NCI-H2029 treated with DMSO at 0.1 percent for 48 hours (cell line): ENCODE measurements at regions not wholly inside any gene's neighbourhood (a gene's known extent, or its start where the extent isn't known, plus 50 kb on each side); places are given as distances from the start of the nearest gene placed in this dataset.
"Not testable (repeated sequence)": the region's sequence is repeated elsewhere in the genome, so short reads cannot be mapped to it uniquely, and the experiment has no call there.

Experiments
- DNase-seq: peaks from one replicate; lab custom pipeline; 2025; lab: John Stamatoyannopoulos, UW

DNA sequence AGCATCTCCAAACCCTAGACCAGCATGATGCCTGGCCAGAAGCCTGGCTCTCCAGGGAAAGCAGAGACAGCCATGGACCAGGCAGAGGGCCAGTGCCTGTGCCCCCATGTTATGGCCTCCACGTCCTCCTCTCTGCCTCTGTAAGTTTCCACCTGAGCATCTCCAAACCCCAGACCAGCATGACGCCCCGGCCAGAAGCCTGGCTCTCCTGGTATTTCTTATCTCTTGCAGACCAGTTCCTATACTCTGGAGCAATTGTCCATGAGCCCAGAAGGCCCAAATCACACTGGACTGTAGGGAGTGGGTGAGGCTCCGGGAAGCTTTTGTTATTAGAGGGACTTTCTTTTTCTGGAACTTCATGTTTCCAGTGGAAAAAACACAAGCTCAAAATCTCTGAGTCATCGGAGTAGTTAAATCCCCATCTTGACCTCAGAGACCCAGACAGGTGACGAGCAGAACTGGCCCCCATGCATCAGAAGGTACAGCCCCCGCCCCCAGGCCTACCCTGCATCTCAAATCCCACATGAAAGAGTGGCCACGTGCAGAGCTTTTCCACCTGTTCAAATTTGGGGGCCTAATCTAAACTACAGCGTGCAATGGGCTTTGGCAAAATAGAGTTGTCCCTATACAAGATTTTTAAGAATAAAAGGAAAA, 110.2 kb upstream of the FOXQ1 start:
- no peak for DNase-seq

DNA sequence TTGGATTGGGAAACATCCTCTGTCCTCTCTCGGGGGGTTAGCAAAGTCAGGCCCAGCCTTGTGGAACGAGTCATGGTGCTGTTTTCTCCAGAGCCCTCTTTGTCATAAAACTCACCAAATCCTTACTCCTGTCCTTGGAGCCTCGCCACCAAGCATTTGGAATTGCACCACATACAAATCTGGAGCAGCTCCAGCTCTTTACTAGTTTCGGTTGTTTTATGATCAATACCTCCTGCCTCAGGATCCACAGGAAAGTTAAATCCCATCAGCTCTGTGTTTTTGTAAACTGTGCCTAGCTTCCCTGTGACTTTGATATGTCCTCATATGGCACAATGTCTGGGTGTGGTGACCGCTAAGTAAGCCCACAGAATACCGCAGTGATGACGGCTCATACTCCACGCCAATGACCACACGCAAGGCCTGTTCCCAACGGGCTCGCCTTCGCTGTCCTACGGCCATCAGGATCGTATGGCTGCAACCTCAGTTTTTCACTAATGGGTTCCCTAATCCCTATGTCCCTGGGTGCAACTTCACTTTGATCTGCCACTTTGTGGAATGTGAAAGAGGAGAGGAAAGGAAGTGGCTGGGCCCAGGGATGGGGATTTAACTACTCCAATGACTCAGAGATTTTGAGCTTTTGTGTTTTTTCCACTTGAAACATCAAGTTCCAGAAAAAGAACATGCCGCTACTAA, 111.3 kb upstream of the FOXQ1 start:
- DNase-seq: no peak

DNA sequence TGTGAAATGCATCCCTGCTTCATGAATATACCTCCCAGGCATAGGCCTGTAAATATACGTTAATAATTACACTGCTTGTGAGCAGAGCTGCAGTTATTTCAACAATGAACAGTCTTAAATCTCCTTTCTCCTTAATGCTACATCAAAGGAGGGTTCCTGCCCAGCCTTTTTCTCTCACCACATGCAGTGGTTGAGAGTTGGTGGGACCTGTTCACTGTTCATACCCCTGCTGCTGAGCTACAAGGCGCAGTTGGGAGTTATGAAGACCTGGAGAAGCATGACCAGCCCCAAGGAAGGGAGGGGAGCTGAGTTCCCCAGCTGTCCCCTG, 111.9 kb upstream of the FOXQ1 start:
- DNase-seq: no peak

DNA sequence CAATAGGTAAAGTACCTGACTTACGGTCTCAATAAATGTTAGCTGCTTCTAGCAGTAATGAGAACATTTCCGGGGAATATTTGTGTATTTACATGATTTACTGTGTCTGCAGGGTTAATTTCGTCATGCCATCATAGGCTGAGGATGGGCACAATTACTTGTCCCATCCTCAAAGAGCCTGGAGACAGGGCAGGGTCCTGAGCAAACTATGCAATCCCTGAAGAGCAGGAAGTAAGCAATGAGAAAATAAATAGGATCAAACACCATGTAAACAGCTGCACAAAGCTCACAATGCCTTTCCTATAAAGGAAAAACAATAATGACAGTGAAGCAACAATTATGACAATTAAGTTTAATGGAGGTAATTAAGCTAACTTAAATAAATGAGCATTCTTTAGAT, 114.6 kb upstream of the FOXQ1 start:
- no peak for DNase-seq

DNA sequence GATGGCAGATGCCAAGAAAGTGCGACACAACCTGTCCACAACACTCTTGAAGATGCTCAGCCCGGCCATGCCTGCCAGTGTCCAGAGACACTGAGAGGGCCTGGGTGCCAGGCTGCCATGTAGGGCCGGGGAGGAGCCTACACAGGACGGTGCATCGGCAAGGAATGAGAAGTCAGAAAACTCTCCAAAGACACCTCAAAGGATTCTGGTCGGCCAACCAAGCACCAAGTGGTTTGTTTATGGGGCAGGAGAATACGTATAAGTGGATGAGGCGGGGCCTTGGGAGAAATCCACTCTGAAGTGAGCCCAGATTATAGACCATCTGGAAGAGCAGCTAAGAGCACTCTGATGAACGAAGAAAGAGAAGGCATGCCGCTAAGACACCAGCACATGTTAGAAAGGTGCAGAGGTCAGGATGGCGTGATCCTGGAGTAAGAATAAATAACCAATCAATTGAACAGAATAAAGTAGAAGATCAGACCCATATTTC, 120.7 kb upstream of the FOXQ1 start:
- no peak for DNase-seq

DNA sequence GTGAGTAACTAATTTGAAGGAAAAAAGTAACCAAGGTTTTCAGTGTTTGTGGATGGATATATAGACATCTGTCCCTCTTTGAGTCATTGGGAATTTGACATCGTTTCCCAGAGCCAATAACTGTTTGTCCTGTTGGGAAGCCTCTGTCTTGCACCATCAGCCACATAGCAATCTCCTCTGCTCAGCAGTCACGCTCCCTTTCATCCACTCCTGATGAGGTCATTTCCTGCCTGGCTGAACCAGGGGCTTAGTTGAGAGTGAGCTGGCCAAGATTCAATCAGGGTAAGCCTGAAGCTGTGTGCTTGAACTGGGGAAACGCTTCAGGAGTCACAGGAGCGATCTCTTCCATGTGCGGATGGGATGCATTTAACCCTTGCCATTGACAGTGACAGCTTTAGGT, 121.5 kb upstream of the FOXQ1 start:
- DNase-seq: peak; percentile 93

DNA sequence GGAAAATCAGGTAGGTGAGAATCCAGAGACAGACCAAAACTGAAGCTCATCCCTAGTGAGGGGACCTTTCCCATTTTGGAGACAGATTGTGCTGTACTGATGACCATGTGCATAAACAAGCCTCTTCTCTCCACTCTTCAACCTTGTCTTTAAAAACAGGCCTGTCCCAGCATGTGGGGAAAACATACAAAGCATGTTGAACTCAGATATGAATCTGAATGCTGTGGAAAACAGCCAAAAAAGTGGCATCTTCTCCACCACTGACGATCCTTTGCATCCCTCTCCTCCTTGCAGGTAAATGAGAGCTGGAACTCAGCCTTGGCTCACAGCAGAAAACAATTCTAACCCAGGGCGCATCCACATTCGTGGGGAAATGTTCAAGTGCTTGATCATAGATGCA, 123.7 kb upstream of the FOXQ1 start:
- DNase-seq: no peak

DNA sequence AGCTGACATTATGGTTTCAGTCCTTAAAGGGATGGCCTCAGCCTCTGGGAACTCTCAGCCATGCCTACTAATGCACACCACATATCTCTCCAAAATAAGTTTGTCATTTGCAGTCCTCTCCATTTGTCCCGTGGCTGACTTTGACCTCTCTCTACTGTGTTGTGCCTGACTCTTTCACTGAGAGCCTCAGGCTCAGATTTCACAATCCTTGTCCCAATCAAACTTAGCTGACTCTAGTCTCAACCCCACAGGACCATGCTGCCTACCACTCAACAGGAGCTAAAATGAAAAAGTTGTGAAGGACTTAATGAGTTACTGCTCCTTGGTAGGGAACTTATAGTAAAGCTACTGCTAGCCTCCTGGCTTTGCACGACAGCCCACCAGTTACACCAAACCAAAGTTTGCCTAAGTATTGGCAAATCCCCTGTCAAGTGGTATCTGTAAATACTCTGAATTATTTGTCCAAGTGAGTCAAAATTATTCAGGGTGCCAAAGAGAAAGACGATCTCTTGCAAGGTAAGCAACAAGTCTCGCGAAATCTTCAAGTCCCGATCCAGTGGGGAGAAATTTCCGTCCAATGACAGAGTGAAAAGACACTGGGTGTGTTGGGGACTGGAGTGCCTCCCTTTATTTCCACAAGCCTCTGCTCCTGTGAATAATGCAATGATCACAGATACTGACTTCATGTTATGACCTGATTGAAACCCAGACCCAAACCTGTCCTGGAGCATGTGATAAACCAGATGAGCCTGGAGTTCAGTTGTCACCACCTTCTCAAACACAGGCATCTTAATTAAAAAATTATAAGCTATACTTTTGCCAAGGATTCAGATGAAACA, 124.4 kb upstream of the FOXQ1 start:
- no peak for DNase-seq

DNA sequence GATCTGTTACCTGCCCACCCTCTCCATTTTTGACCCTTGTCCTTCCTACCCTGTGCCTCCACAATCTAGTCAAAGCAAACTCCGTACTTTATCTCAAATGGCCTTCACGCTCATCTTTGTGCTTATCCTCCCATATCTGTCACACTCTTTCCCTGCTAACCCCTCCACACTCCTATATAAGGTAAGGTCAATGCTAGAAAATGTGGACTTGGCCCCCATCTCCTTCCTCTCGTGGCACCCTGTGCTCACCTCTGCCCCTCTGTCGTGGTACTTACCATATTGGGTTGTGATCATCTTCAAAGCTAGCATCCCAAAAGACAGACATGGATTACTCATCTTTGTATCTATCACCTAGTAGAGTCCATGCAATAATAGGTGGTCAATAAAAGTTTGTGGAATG, 127.6 kb upstream of the FOXQ1 start:
- no peak for DNase-seq

DNA sequence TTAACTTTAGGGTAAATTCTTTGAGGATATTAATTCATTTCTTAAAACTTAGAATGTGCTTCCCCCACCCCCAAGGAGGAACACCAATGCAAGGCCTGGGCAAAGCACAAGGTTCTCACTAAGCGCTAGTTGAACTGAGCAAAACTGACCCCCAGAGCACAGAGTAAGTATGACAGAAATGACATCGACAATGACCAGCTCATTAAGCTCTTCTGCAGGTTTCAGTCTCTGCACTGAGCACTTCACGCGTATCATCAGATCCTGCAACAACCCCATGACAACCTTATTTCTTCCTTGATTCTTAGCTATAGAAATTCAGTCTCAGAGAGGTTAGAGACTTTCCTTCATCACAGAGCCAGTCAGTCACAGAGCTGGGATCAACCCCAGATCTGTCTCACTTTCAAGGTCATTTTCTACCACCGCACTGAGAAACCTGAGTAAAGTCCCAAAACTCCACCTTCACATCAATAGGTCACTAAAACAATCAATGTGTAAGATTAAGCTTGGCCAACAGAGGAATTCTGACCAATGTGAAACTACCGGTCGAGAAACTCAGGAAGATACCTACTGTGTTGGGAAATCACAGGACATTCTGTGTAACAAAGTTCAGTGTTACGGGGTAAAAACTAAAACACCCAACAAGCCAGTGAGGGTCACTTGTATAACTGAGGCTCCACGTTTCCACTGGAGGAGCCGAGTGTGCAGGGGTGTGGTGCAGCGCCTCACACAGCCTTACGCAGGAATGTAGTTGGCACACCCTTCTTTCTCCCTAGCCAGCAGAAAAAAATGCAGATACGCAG, 129.0 kb upstream of the FOXQ1 start:
- no peak for DNase-seq

DNA sequence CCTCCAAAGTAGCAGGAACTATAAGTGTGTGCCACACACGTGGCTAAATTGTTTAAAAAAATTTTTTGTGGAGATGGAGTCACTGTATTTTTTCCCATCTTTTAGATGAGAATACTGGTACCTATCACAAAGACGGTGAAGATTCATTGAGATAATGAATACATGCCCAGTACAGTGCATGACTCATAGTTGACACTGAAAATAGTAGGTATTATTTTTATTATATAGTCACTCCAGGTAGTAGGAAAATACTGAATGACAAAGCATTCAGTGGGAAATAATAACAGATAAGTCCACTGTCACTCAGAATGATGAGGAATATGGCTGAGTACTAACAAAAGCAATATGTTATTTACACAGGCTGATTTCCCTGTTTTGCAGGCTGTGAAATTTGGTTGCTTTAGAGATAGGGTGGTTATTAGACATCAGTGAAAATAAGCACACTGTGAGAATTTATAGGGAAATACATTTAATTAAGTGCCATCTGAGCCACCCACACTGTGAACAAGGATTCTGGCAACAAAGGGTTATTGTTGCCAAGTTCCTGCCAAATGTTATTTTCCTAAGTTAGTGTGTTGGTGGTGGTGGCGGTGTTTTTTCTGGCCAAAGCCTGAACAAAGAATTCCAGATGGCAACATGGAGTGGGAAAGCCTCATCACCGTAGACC, 129.8 kb upstream of the FOXQ1 start:
- DNase-seq: no peak

DNA sequence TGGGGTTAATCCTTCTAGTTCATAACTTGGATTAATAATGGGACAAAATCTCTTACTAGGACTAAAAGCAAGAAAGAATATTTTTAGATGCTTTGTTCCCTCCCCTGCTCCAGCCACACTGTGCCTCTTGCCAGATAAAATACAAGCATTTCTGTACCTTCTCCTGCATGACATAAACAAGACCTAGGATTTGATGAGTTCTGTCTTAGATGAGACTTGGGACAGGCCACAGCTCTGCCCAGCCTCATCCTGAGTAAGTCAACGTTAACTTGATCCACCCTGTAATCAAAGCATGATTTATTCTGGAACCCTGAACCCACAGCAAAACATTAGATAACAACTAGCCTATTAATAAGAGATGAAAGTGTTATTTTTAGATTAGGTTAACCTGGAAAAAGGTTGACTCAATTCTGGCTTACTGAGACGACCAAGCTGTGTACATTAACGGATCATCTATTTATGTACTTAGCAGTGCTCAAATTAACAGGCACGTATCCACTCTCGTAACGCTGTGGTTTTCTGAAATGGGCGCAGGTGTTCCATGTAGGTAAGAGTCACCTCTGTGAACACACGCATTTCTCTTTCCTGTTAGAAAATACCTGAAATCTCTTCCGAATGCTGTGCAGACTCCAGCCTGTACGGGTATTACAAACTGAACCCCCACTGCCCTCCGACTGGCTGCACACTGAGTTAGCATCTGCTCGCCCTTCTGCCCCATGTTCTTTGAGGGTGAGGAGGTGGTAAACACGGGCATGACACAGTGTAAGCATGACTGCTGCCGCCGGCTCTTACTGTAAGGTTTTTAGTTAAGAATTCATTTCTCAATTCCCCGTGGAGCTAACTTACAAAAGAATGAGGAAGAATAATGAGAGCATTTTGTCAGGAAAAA, 132.1 kb upstream of the FOXQ1 start:
- DNase-seq: peak; percentile 74

DNA sequence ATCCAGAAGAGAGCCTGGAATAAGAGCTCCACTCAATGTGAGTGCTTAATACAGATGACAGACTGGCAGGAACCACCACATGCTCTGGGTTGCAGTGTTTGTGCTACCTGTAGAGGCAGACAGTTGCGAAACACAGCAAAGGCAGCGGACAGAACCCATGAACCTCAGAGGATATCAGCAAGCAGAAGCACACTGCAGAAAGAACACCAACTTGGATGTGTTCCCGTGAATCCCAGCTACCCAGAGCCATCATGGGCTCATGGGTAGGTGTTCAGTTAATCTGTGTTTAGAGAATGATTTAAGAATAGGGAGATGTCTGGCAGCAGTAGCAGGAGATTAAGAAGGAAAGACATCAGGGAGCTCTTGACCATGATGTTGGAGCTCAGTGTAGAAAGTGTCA, 133.3 kb upstream of the FOXQ1 start:
- no peak for DNase-seq

DNA sequence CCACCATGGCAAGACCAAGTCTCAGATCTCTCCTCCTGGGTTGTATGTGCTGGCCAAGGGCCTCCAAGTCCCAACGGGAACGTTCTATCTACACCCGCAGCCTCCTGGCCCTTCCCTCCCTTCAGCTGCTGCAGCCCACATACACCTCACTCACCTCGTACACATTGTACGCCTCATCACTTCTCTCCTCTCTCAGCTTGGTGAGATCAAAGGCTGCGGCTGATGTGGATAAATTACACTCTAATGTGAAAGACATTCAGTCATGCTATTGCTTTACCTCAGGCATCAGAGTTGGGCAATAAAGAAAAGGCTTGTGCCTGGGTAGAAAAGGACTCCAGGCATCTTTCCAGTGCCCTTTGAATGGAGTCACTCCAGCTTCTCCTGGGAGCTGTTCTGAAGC, 135.3 kb upstream of the FOXQ1 start:
- DNase-seq: no peak

DNA sequence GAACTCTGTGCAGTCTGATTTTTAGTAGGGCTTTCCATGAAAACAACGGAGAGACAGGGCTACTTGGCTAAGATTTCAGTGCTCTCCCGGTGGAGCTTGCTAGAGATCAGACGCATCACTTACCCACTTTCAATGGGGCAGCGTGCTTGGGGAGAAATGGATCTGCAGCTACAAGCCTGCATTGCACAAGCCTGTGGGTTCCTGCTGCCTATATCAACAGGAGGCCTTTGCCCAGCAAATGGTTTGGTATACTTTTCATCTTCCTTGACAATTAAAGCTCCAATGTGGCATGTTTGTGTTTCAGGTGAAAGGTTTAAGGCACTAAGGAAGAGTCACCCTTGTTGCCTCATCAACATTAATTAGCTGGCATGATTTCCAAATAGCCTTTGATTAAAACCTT, 136.0 kb upstream of the FOXQ1 start:
- no peak for DNase-seq

DNA sequence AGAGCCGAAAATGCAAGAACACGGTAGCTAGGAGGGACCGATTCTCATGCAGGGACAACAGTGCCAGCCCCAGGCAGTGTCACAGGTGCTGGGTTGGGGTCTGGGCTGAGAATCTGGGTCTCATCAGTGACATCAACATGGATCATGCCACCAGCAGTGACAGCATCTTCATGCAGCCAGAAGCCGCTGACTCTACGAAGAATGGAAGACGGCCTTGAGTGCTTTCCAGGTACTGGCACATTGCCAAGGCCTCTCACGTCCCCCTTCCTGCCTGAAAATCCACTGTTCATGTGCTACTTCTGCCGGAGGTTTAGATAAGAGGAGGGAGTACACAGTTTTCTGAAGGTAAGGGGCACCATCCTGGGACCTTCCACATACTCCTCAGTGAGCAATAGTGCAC, 141.1 kb upstream of the FOXQ1 start:
- peak; percentile 56 for DNase-seq

DNA sequence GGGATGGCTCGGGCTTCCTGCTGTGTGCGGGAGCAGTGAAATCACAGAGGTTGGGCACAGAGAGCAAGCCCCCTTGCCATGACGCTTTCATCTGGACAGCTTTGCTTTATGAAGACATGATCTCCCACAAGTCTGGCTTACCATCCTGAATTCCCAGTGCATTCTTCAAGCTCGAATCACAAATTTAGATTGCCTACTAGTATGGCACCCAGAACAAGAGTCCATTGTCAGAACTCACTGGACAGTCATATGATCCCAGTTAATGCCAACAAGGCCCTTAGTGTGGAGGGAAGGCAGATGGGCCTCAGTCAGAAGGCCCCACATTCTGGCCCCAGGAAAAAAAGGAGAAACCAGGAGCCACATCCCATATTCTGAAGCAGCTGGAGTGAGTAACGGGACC, 147.3 kb upstream of the FOXQ1 start:
- DNase-seq: no peak

DNA sequence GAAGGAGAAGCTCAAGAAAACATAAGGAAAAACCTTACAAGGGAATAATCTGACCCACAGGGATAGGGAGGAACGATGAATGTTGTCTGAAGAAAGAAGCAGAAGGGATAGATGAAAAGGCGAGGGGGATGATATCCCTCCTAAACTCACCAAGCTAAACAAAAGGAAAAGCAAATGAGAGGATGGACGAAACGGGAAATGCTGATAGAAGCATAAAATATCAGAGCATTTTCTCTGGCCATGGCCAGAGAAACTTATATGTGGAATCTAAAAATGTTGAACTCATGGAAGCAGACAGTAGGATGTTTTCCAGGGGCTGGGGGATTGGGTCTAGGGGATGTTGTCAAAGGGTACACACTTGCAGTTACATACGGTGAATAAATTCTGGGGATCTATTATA, 148.4 kb upstream of the FOXQ1 start:
- no peak for DNase-seq

DNA sequence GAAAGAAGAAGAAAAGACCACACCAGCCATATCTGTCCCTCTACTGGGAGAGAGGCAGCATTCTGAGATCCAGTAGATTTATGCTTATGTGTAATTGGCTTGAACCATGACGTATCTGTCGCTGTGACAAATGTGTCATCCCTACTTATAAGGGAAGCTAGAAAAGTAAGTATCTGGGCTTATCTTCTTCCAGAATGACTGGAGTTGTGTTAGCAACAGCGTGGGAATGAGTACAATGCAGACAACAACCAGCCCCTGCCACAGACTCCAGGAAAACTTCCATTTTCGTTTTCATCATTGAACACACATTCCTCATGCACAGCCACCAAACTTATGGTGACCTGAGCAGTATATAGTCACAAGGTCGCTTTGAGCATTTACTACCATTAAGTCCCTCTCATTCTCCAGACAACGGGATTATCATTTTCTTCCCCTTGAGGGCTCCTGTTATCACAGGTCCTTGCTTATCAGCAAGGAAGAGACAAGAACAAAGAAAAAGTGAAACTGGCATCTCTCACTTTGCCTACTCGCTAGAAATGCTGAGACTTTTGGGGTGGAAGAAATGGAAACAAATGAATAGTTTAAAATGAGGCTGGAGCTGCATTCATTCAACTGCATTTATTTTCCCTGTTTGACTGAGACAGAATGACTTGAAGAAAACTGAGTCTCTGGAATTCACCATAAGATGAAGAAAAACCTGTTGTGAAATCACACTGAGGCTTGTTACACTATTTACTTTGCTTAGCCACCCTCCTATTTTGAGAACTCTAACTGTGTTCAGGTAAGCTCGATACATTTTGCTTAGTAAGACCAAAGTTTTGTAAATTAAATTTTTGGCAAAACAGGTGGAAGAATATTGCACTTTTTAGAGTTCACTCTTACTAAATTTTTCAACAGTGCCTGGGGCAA, 149.3 kb upstream of the FOXQ1 start:
- no peak for DNase-seq

DNA sequence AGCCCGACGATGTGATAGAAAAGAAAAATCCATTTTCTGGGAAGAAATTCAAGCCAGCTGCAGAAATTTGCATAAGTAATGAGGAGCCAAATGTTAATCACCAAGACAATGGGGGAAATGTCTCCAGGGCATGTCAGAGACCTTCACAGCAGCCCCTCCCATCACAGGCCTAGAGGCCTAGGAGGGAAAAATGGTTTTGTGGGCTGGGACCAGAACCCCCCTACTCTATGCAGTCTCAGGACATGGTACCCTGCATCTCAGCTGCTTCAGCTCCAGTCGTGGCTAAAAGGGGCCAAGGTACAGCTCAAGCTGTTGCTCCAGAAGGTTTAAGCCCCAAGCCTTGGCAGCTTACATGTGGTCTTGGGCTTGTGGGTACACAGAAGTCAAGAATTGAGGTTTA, 155.5 kb upstream of the FOXQ1 start:
- DNase-seq: not testable (repeated sequence)
